Stomach (tissue), 8 donors: ENCODE measurements at regions not wholly inside any gene's neighbourhood (a gene's known extent, or its start where the extent isn't known, plus 50 kb on each side); places are given as distances from the start of the nearest gene placed in this dataset.
A peak's percentile ranks its signal among the peaks of the same experiment; 100 is the strongest.

ENCODE experiments used
- DNase-seq, 2 donors: peaks; one replicate each; pipeline versions ENCODE4 v3.0.0 to v3.0.0-alpha.2; 2013 to 2019
- H3K27ac ChIP-seq, 5 donors: fragments of 200-600 bp in 4 of 5; sonication (generic) in 4 of 5; one replicate each; pipeline ENCODE4 v1.5.1; 2013 to 2019; ENCODE audit warnings: mild to moderate bottlenecking in 1 of 5, moderate library complexity in 1 of 5
- H3K27me3 ChIP-seq, 3 donors: fragments of 200-600 bp; sonication (generic); one replicate each; pipeline ENCODE4 v1.5.1; 2017 to 2019; ENCODE audit warnings: mixed run types in 1 of 3
- H3K36me3 ChIP-seq, 4 donors: fragments of 200-600 bp; sonication (generic); 1 replicate in 3 of 4; 2 replicates in 1 of 4; pipeline ENCODE4 v1.5.1; 2016 to 2019
- H3K4me1 ChIP-seq, 4 donors: fragments of 200-600 bp; sonication (generic); one replicate each; pipeline ENCODE4 v1.5.1; 2016 to 2019
- H3K4me3 ChIP-seq, 4 donors: fragments of 200-600 bp; sonication (generic) in 3 of 4; one replicate each; pipeline ENCODE4 v1.5.1; 2016 to 2019; ENCODE audit warnings: mild to moderate bottlenecking in 1 of 4
- H3K9me3 ChIP-seq, 4 donors: fragments of 200-600 bp; sonication (generic); one replicate each; pipeline ENCODE4 v1.5.1; 2016 to 2019
- EP300 ChIP-seq: sonication (generic); formaldehyde crosslinking; IDR thresholded peaks from one replicate; pipeline ENCODE4 v1.6.1; 2017; ENCODE audit warnings: antibody characterized with exemption
- POLR2A ChIP-seq, 4 donors: fragments of 450-650 bp; IDR thresholded peaks; one replicate each; pipeline ENCODE4 v1.6.1; 2016; ENCODE audit warnings: antibody characterized with exemption in 4 of 4, control low read depth in 2 of 4, mild to moderate bottlenecking in 1 of 4, moderate library complexity in 1 of 4
- POLR2AphosphoS5 ChIP-seq, 3 donors: sonication (generic); formaldehyde crosslinking; IDR thresholded peaks; one replicate each; pipeline ENCODE4 v1.6.1; 2016; ENCODE audit warnings: antibody characterized with exemption in 3 of 3
- WGBS, 5 donors: extraction: QIAGEN DNeasy Blood & Tissue Kit in 3 of 5; methylation state at CpG; one replicate each; pipeline versions ENCODE4 v1.1.5 to v1.1.7; 2013 to 2018; 5-methylcytosine and 5-hydroxymethylcytosine counted together
- intact Hi-C: fragments of 100-400 bp; cut with DNase I; formaldehyde crosslinking; loops from one replicate; pipeline ENCODE4 v1.15.1; 2023; ENCODE audit warnings: low total_unique reads
- TF ChIP-seq, protein P1 (sequence below), 7 experiments: fragments of 450-650 bp in 4 of 7; fragments of 200-600 bp in 3 of 7; sonication (generic) in 3 of 7; IDR thresholded peaks; one replicate each; pipeline ENCODE4 v1.5.1; 2016 to 2019; ENCODE audit warnings: antibody characterized with exemption in 7 of 7, control low read depth in 2 of 7, mild to moderate bottlenecking in 1 of 7
- donor health status: healthy with polysubstance abuse.
- donor health status: Bipolar disorder and iron deficiency.
- donor health status: healthy.

DNA sequence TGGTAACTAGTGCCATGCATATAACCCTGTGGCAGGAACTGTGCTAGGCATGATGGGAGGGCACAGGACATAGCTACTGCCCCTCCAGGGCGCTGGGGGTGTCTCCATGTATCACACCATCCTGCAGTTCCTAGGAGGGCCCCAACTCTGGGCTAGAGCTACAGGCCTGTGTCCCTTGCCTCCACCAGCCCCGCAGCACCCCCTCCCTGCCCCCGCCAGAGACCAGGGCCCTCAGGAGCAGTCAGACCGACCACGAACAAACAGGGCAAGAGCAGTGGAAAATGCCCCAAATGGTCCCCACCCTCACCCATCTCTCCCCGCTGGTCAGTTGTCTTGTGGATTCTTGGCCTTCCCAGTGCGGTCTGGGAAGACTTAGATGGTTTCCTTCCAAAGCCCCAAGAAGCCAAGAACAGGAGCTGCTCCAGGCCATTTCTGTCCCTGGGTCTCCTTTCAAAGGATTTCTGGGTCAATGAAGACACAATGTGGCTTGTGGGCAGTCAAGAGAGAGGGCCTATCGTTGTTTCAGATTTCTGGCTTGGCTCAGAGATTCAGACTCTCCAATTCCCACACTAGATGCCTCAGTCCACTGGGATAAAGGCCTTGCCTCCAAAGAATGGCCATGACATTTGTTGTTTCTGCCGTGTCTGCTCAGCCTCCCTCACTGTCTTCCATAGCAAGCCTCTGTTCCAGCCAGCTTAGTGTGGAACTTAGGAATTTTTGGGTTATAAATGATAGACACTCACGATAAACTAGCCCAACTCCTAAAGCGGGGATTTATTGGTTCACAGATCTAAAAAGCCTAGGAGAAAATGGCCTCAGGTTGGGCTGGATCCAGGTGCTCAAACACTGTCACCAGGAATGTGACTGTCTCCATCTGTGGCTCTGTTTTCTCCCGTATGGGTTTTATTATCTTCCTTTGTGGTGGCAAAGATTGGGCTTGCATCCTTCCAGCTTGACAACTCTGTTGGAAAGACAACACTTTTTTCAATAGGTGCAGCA lies 80.6 kb downstream of the LSM3 start:
- Histone ChIP-seq H3K36me3 (no peaks in the 10 kb centered on the region), H3K9me3 (no peaks in the 10 kb centered on the region), H3K27ac (no peak overlapping the region), H3K4me3 (no peak overlapping the region), H3K4me1 (peaks cover 0 to 11% (median 7%) of the 10 kb centered on the region in 4 donors), H3K27me3 (peaks cover 0 to 3% (median 0%) of the 10 kb centered on the region in 3 donors)
- intact Hi-C loops: loop anchor here (10.0 kb wide), 1 partner anchor 54 kb away; no protein-coding TSS in a partner anchor
- DNase-seq: no peak
- 75 to 89% (median 87%) methylated on average over 11 to 12 of the region's 12 CpGs for WGBS, 5 donors
- no peak for TF ChIP-seq POLR2A (IDR thresholded peaks at IDR 0.05)
- TF ChIP-seq POLR2AphosphoS5 (IDR thresholded peaks at IDR 0.05): no peak
- TF ChIP-seq, protein P1, sequence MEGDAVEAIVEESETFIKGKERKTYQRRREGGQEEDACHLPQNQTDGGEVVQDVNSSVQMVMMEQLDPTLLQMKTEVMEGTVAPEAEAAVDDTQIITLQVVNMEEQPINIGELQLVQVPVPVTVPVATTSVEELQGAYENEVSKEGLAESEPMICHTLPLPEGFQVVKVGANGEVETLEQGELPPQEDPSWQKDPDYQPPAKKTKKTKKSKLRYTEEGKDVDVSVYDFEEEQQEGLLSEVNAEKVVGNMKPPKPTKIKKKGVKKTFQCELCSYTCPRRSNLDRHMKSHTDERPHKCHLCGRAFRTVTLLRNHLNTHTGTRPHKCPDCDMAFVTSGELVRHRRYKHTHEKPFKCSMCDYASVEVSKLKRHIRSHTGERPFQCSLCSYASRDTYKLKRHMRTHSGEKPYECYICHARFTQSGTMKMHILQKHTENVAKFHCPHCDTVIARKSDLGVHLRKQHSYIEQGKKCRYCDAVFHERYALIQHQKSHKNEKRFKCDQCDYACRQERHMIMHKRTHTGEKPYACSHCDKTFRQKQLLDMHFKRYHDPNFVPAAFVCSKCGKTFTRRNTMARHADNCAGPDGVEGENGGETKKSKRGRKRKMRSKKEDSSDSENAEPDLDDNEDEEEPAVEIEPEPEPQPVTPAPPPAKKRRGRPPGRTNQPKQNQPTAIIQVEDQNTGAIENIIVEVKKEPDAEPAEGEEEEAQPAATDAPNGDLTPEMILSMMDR (IDR thresholded peaks at IDR 0.05): no peak
- TF ChIP-seq EP300: no peak

GRCh38 chr3:14260463-14260862 lies 81.8 kb downstream of the LSM3 start:
- H3K27ac ChIP-seq: no peak overlapping the region
- 69 to 87% (median 85%) methylated on average over 7 of the region's 7 CpGs for WGBS, 5 donors
- H3K4me1 ChIP-seq: peaks cover 0 to 14% (median 10%) of the 10 kb centered on the region in 4 donors
- no peaks in the 10 kb centered on the region for H3K36me3 ChIP-seq
- no peak for DNase-seq
- peaks cover 0 to 3% (median 0%) of the 10 kb centered on the region in 3 donors for H3K27me3 ChIP-seq
- intact Hi-C loops: loop anchor here (5.0 kb wide), 1 partner anchor 207 kb away; no protein-coding TSS in a partner anchor
- no peaks in the 10 kb centered on the region for H3K9me3 ChIP-seq
- H3K4me3 ChIP-seq: no peak overlapping the region
- TF ChIP-seq POLR2A (IDR thresholded peaks at IDR 0.05) (no peak), EP300 (no peak), POLR2AphosphoS5 (IDR thresholded peaks at IDR 0.05) (no peak)
- TF ChIP-seq, protein P1 (IDR thresholded peaks at IDR 0.05): no peak

DNA sequence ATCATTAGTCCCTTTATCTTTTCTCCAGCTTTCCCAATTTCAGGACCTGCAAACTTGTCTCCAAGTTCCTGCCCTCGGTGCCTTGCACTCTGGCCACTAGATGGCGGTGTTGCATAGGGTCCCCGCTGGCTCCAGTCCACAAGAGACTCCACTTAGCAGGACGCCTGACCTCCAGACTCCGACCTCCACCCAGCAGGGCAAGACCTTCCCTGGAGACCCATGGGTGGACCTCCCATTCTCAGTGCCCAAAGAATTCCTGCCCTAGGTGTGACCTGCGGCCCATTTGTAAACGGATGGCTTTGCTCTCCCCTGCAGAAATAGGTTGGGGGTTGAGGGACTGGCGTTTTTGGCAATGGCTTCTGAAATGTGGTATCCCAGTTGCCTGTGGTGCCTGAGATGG lies 82.6 kb downstream of the LSM3 start:
- intact Hi-C loops: loop anchor here (5.0 kb wide), 1 partner anchor 206 kb away; no protein-coding TSS in a partner anchor
- Histone ChIP-seq H3K4me1 (peaks cover 0 to 21% (median 13%) of the 10 kb centered on the region in 4 donors), H3K27ac (no peak overlapping the region), H3K27me3 (peaks cover 0 to 3% (median 0%) of the 10 kb centered on the region in 3 donors), H3K36me3 (no peaks in the 10 kb centered on the region), H3K4me3 (no peak overlapping the region), H3K9me3 (no peaks in the 10 kb centered on the region)
- WGBS, 5 donors: 12 to 20% (median 16%) methylated on average over 8 of the region's 8 CpGs
- TF ChIP-seq POLR2AphosphoS5 (IDR thresholded peaks at IDR 0.05) (peak in 1 of 3 donors; percentile 65), POLR2A (IDR thresholded peaks at IDR 0.05) (no peak), EP300 (no peak)
- TF ChIP-seq, protein P1 (IDR thresholded peaks at IDR 0.05): peak in 6 of 7 experiments; percentile 88 to 98 (median 93)
- peak; percentile 90 to 93 for DNase-seq

- DNase-seq: no peak
- Histone ChIP-seq H3K27ac (no peak overlapping the region), H3K4me1 (peaks cover 0 to 23% (median 13%) of the 10 kb centered on the region in 4 donors), H3K4me3 (no peak overlapping the region), H3K36me3 (no peaks in the 10 kb centered on the region), H3K27me3 (peaks cover 0 to 3% (median 0%) of the 10 kb centered on the region in 3 donors), H3K9me3 (no peaks in the 10 kb centered on the region)
- TF ChIP-seq POLR2A (IDR thresholded peaks at IDR 0.05) (no peak), EP300 (no peak), POLR2AphosphoS5 (IDR thresholded peaks at IDR 0.05) (no peak)
- TF ChIP-seq, protein P1 (IDR thresholded peaks at IDR 0.05): peak in 1 of 7 experiments; percentile 9
- WGBS, 5 donors: 88 to 94% (median 91%) methylated on average over 1 of the region's 1 CpG
- intact Hi-C loops: loop anchor here (5.0 kb wide), 1 partner anchor 205 kb away; no protein-coding TSS in a partner anchor
These were observed 83.6 kb downstream of the LSM3 start for GRCh38 chr3:14262212-14262611.
